GM20000 (cell line): ENCODE measurements at regions not wholly inside any gene's neighbourhood (a gene's known extent, or its start where the extent isn't known, plus 50 kb on each side); places are given as distances from the start of the nearest gene placed in this dataset.

Experiments
- DNase-seq: peaks from one replicate; pipeline ENCODE4 v3.0.0; 2012; ENCODE audit warnings: low spot score
- CTCF ChIP-seq: IDR thresholded peaks from 2 replicates; pipeline ENCODE4 v1.5.1; 2012; ENCODE audit warnings: mild to moderate bottlenecking, control low read depth; ENCODE audit errors: extremely low read depth, missing control alignments

DNA sequence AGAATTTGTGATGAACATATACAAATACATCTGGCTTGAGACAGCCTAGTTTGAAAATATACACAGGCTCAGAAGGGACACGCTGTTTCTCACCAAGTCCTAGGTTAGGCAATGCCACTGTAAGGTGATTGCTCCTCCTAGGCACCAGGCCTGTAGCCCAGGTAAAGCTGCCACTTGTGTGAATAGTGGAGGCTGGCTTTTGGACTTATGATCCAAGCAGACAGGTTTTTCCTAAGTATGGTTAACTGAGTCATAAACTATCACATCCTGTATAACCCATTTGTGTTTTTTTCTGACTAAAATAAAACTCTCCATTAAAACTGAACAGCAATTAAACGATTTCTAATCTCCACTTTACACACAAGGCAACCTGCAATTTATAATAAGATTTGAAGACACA is 81.0 kb downstream of the SEMA4F start:
- DNase-seq, result no peak

DNA sequence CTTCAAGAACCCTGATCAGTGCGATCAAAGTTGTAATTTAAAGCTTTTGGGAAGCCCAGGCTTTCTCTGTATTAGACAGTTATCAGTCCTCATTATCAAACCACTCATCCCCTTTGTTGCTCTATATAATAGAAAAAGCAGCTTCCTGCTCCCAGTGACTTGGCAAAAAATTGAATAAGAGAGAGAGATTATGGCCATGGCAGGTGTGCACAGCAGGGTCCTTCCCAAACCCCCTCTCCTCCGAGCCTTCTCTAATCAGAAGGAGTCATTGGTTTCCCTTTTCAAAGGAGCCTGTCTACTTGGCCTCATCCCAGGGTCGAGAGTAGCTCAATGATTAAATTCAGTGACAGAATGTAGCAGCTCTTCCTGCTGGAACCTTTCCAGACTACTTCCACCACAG is 81.5 kb downstream of the SEMA4F start:
- no peak for TF ChIP-seq CTCF
- no peak for DNase-seq

More for the DNA sequence above, 81.0 kb downstream of the SEMA4F start:
- TF ChIP-seq CTCF, result no peak

- no peak for TF ChIP-seq CTCF
- no peak for DNase-seq
Observed at GRCh38 chr2:74736589-74736988, 82.5 kb downstream of the SEMA4F start.

- no peak for TF ChIP-seq CTCF
- DNase-seq, result no peak
Observed at GRCh38 chr2:74738586-74738985, 84.5 kb downstream of the SEMA4F start.

DNA sequence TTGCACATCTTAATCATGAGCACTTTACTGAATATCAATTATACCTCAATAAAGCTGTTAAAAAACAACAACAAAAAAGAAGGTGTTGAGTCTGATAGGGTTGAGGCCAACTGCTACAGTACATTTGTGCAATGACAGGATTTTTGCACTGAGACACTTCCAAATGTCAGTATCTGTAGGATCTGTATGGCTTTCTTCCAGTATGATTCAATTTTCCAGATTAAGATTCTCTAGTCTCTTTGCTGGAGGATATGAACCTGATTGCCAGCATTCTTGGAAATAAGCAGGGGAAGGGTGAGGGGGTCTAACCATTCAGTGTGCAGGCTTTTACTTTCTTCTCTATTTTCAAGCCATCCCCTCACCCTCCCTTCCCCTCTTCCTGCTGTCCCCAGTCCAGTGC is 85.1 kb downstream of the SEMA4F start:
- no peak for DNase-seq
- no peak for TF ChIP-seq CTCF

DNA sequence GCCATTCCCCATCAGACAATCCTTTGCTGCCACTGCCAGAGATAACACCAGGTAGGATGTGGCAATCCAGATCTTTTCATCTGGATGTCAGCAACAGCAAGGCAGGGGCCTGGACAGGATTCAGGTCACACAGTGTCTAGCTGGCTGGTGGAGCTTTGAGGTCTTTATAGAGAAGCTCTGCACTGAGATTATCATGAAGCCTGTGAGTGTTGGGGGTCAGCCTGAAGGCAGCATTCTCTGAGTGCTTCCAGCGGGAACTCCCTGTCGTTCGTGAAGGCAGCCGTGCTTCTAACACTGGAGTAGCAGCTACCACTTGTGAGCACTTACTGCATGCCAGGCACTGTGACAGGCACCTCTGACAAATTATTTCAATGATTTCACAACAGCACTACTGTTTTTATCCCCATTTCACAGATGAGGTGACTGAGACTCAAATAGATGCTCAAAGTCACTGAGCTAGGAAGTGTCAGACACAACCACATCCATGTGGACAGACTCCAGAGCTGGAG is 85.7 kb downstream of the SEMA4F start:
- DNase-seq, result no peak
- TF ChIP-seq CTCF, result no peak

DNA sequence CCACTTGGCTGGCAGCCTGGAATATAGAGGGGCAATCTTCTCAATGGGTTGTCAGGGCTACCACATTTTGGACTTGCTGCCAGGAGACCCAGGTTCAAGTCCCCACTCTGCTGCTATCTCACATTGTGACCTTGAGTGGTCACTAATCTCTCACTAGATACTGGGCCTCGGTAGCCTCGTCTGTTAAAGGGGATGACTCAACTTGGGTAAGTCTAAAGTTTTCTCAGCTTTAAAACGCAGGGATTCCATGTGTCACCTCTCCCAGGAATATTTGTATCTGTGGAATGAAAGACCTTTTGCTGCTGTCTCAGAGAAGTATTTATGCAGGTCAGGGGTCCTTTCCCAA is 86.3 kb downstream of the SEMA4F start:
- no peak for DNase-seq
- TF ChIP-seq CTCF, result no peak
